K562 (cell line): ENCODE measurements at regions not wholly inside any gene's neighbourhood (a gene's known extent, or its start where the extent isn't known, plus 50 kb on each side); places are given as distances from the start of the nearest gene placed in this dataset.

ENCODE experiments used
- ATAC-seq: fragments of 200-7000 bp; cut with Tn5 transposase; 3 replicates; pipeline ENCODE4 v1.9.1; 2020; ENCODE audit warnings: moderate library complexity
- BruUV-seq: library from RNA; stranded (reverse); fragments of 400-500 nt; replicated peaks from 2 replicates; lab custom pipeline; 2021; lab: Mats Ljungman, UMichigan
- CTCF ChIA-PET: fragments of 300-600 bp; formaldehyde crosslinking; extraction: SDS; loops from one replicate; lab custom pipeline; 2021; ENCODE audit warnings: low intra/inter-chr PET ratio; lab: Yijun Ruan, JAX
- POLR2A ChIA-PET: fragments of 300-600, 350-650 bp; sonication (Branson Sonifier 250); formaldehyde crosslinking; extraction: SDS; loops from one replicate; lab custom pipeline; 2021; ENCODE audit warnings: antibody characterized with exemption, inconsistent platforms; lab: Yijun Ruan, JAX
- DNase-seq, 4 experiments: peaks; one replicate each; pipeline versions ENCODE4 v3.0.0 to v3.0.0-alpha.2; 2011 to 2018; ENCODE audit warnings: low spot score in 3 of 4, mixed read lengths in 3 of 4; ENCODE audit errors: extremely low read depth in 1 of 4
- FAIRE-seq: peaks from 2 replicates; lab custom pipeline; 2011; peaks lifted over from hg19 to GRCh38; lab: Jason Lieb, UNC
- H2AFZ ChIP-seq: 2 replicates; pipeline ENCODE4 v1.6.0; 2011; ENCODE audit warnings: low read depth, low read length, control low read depth, inconsistent platforms
- H3K27ac ChIP-seq: fragments of 200-600 bp; 3 replicates; pipeline ENCODE4 v1.8.0; 2011; ENCODE audit warnings: low read depth, mild to moderate bottlenecking, control low read depth, inconsistent platforms, low read length, moderate library complexity, mixed read lengths; ENCODE audit errors: extremely low read depth
- H3K27me3 ChIP-seq, 2 experiments: fragments of 300-600 bp in 1 of 2; 2 replicates in 1 of 2; 3 replicates in 1 of 2; pipeline versions ENCODE4 v1.6.0 to v1.8.0; 2011; ENCODE audit warnings: inconsistent platforms in 2 of 2, low read length in 2 of 2, mild to moderate bottlenecking in 1 of 2, mixed read lengths in 1 of 2, moderate library complexity in 1 of 2; ENCODE audit not compliant: control insufficient read depth in 2 of 2, insufficient read depth in 2 of 2
- H3K36me3 ChIP-seq: fragments of 300-600 bp; 3 replicates; pipeline ENCODE4 v1.8.0; 2011; ENCODE audit warnings: mild to moderate bottlenecking, low read length, inconsistent platforms; ENCODE audit not compliant: control insufficient read depth, insufficient read depth
- H3K4me1 ChIP-seq, 2 experiments: fragments of 200-600 bp in 1 of 2; replicated peaks in 1 of 2; 2 replicates in 1 of 2; 3 replicates in 1 of 2; pipeline versions ENCODE4 v1.5.1 to v1.8.0; 2011; ENCODE audit warnings: inconsistent platforms in 2 of 2, low read length in 2 of 2, mild to moderate bottlenecking in 1 of 2, mixed read lengths in 1 of 2, moderate library complexity in 1 of 2; ENCODE audit not compliant: control insufficient read depth in 2 of 2, insufficient read depth in 2 of 2
- H3K4me2 ChIP-seq: 2 replicates; pipeline ENCODE4 v1.6.1; 2011; ENCODE audit warnings: low read length, control low read depth, inconsistent platforms, mixed read lengths; ENCODE audit not compliant: insufficient read depth
- H3K4me3 ChIP-seq: fragments of 200-600 bp; sonication (generic), shearing (Covaris generic); 2 replicates; pipeline ENCODE4 v1.5.1; 2016; ENCODE audit warnings: control low read depth, inconsistent platforms
- H3K79me2 ChIP-seq: fragments of 200-600 bp; 3 replicates; pipeline ENCODE4 v1.8.0; 2011; ENCODE audit warnings: low read length, inconsistent platforms; ENCODE audit not compliant: control insufficient read depth, insufficient read depth
- H3K9ac ChIP-seq, 2 experiments: 2 replicates each; pipeline versions ENCODE4 v1.6.0 to v1.6.1; 2011; ENCODE audit warnings: low read depth in 2 of 2, low read length in 2 of 2, control low read depth in 1 of 2, inconsistent platforms in 1 of 2, mild to moderate bottlenecking in 1 of 2, mixed read lengths in 1 of 2; ENCODE audit not compliant: insufficient read depth in 1 of 2
- H3K9me1 ChIP-seq: one replicate; pipeline ENCODE4 v1.6.0; 2011; ENCODE audit warnings: inconsistent platforms, mild to moderate bottlenecking, low read length, moderate library complexity; ENCODE audit not compliant: control insufficient read depth, insufficient read depth
- H3K9me3 ChIP-seq: replicated peaks from 2 replicates; pipeline ENCODE4 v1.5.1; 2011; ENCODE audit warnings: low read depth, low read length, inconsistent platforms; ENCODE audit not compliant: control insufficient read depth, insufficient read depth
- H4K20me1 ChIP-seq: replicated peaks from 2 replicates; pipeline ENCODE4 v1.6.1; 2011; ENCODE audit warnings: low read length, inconsistent platforms, mixed read lengths; ENCODE audit not compliant: control insufficient read depth, insufficient read depth
- NR2C1 ChIP-seq, 2 experiments: fragments of 450-650 bp; IDR thresholded peaks; 2 replicates each; pipeline ENCODE4 v1.6.1; 2017; ENCODE audit warnings: mild to moderate bottlenecking in 2 of 2, antibody characterized with exemption in 1 of 2, inconsistent platforms in 1 of 2, missing compliant biosample characterization in 1 of 2, missing genetic modification characterization in 1 of 2
- ZNF551 ChIP-seq: fragments of 250-450 bp; sonication (Bioruptor Pico); IDR thresholded peaks from 2 replicates; pipeline ENCODE4 v1.5.0; 2021; ENCODE audit warnings: mild to moderate bottlenecking, moderate library complexity
- WGBS: fragments of 100-300 bp; shearing (Covaris generic); methylation state at CpG from one replicate; pipeline ENCODE4 v1.1.6; 2016; ENCODE audit warnings: low coverage, mixed read lengths; ENCODE audit not compliant: insufficient coverage; ENCODE audit errors: missing lambda C conversion rate; 5-methylcytosine and 5-hydroxymethylcytosine counted together
- in situ Hi-C: fragments of 300-500 bp; cut with MboI; formaldehyde crosslinking; loops from 4 replicates; pipeline ENCODE4 v1.15.0; 2018; ENCODE audit warnings: inconsistent platforms, mixed read lengths
- intact Hi-C: fragments of 100-400 bp; cut with micrococcal nuclease; formaldehyde crosslinking; loops from 2 replicates; pipeline ENCODE4 v1.14.2; 2022

DNA sequence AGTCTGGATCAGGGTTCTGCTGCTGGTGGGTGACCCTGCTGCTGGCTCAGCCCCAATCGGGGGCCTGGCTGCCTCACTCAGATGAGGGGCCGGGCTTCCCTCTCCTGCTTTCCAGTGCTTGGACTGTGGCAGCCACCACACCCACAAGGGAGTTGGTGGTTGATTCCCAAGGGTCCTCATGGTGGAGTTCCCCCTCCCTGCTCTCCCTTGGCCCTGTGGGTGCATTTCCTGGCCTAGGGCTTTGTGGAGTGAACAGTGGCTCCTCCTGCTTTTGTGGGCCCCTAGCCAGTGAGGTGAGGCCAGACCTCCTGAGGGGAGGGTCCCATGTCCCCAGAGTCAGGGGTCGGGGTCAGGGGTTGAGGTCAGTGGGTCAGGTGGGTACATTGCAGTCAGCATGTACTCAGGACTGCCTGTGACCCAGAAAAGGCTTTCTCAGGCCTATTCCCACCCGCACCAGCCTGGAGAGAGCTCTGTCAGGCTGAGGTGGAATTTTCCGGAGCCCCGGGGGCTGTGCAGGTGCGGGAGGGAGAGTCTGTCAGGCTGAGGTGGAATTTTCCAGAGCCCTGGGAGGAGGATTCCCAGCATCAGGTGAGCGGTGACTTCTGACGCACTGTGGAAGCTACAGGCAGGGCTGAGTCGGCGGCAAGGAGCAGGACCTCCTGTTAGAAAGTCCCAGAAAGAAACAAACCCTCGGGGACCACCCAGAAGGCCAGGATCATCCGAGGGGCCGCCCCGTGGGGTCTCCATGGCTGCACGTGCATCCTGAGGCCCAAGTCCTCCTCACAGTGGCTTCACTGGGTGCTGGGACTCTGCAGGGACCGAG lies 94.4 kb upstream of the INSIG1 start:
- intact Hi-C loops: no loop called here
- no peak overlapping the region for H3K27ac ChIP-seq
- H3K9me3 ChIP-seq: 0 out of 2 replicates have a peak, but pooled peaks cover 3% of the 10 kb centered on the region
- peaks cover 13% of the 10 kb centered on the region; the same call in 2 of the 3 replicates for H3K79me2 ChIP-seq
- H3K4me2 ChIP-seq: no peak overlapping the region
- TF ChIP-seq NR2C1 (IDR thresholded peaks at IDR 0.05): no peak
- peak; percentile 39; the same call in 1 of the 2 replicates for TF ChIP-seq NR2C1 (tag; IDR thresholded peaks at IDR 0.05)
- TF ChIP-seq ZNF551 (CRISPR knock-in tag): no peak
- TF ChIP-seq, all 486 proteins: peak for 1
- Histone ChIP-seq H3K36me3 (peaks cover 3% of the 10 kb centered on the region; the same call in 1 of the 3 replicates), H3K9ac (peak overlapping the region in 1 of 2 experiments; percentile 57; a peak in 2 of 4 replicates), H4K20me1 (no peaks in the 10 kb centered on the region), H3K9me1 (no peaks in the 10 kb centered on the region), H3K27me3 (no peaks in the 10 kb centered on the region; a peak in 1 of 5 replicates), H3K4me1 (peaks cover 29 to 59% of the 10 kb centered on the region in 2 experiments), H3K4me3 (no peak overlapping the region), H2AFZ (no peak overlapping the region; the same call in 1 of the 2 replicates)
- WGBS: 71% methylated on average over 17 of the region's 17 CpGs
- no TSS peak for BruUV-seq
- in situ Hi-C loops: no loop called here
- ChIA-PET CTCF (no interaction called here), POLR2A (interaction anchor here (0.6 to 5.0 kb wide), 3 partner anchors 15 to 526 kb away, joined by 3 to 127 read pairs (median 3); partner anchors contain the start of gene INSIG1)
- ATAC-seq: no peak
- no peak for DNase-seq
- no peak for FAIRE-seq
